GM03348 (cell line): ENCODE measurements at regions not wholly inside any gene's neighbourhood (a gene's known extent, or its start where the extent isn't known, plus 50 kb on each side); places are given as distances from the start of the nearest gene placed in this dataset.
"Not testable (repeated sequence)": the region's sequence is repeated elsewhere in the genome, so short reads cannot be mapped to it uniquely, and the experiment has no call there.

Experiments
- DNase-seq: peaks from one replicate; pipeline ENCODE4 v3.0.0; 2012; ENCODE audit warnings: low spot score

- no peak for DNase-seq
These were observed 51.2 kb upstream of the PRR5 start for GRCh38 chr22:44650806-44651205.

- DNase-seq: peak; percentile 93
These were observed 53.0 kb upstream of the PRR5 start for GRCh38 chr22:44648821-44649565.

GRCh38 chr22:44648085-44648820 lies 53.8 kb upstream of the PRR5 start:
- peak; percentile 83 for DNase-seq

DNA sequence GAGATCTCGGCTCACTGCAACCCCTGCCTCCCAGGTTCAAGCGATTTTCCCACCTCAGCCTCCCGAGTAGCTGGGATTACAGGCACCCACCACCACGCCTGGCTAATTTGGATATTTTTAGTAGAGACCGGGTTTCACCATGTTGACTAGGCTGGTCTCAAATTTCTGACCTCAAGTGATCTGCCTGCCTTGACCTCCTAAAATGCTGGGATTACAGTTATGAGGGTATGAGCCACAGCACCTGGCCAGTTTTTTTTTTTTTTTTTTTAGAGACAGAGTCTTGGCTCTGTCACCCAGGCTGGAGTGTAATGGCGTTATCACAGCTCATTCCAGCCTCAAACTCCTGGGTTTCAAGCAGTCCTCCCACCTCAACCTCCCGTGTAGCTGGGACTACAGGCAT lies 54.9 kb upstream of the PRR5 start:
- no peak for DNase-seq

- no peak for DNase-seq
These were observed 55.3 kb upstream of the PRR5 start for GRCh38 chr22:44646668-44647067.

DNA sequence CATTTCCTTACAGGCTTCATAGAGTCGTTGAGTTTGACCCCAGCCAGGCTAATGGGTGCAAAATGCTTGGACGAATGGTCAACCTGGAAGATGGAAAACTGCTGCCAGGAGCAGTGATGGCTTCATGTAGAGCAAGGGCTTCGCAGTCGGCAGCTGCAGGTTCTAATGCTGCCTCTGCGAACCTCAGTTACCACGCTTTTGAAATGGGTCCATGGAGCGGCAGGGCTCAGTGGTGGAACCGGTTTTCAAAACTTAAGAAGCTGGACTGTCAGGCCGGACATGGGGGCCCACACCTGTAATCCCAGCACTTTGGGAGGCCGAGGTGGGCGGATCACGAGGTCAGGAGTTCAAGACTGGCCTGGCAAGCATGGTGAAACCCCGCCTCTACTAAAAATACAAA lies 55.9 kb upstream of the PRR5 start:
- no peak for DNase-seq

GRCh38 chr22:44645531-44645930 lies 56.5 kb upstream of the PRR5 start:
- no peak for DNase-seq

GRCh38 chr22:44645083-44645482 lies 56.9 kb upstream of the PRR5 start:
- no peak for DNase-seq

DNA sequence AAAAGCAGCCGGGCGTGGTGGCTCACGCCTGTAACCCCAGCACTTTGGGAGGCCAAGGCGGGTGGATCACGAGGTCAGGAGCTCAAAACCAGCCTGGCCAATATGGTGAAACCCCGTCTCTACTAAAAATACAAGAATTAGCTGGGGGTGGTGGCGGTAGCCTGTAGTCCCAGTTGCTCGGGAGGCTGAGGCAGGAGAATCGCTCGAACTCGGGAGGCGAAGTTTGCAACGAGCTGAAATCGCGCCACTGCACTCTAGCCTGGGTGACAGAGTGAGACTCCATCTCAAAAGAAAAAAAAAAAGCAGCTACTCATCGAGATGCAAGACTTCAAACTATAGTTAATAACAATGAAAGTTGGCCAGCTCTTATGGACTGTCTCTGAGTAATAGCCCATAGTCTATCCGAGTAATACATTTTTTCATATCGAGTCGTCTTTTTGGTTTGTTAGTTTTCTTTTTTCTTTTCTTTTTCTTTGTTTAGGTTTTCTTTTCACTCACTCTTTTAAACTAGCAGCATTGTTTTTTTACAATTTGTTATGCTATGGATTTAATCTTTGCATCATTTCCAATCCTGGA lies 58.4 kb upstream of the PRR5 start:
- DNase-seq: not testable (repeated sequence)

GRCh38 chr22:44642096-44642644 lies 59.8 kb upstream of the PRR5 start:
- no peak for DNase-seq

GRCh38 chr22:44640618-44641155 lies 61.3 kb upstream of the PRR5 start:
- DNase-seq: no peak

GRCh38 chr22:44639891-44640617 lies 62.0 kb upstream of the PRR5 start:
- DNase-seq: no peak

DNA sequence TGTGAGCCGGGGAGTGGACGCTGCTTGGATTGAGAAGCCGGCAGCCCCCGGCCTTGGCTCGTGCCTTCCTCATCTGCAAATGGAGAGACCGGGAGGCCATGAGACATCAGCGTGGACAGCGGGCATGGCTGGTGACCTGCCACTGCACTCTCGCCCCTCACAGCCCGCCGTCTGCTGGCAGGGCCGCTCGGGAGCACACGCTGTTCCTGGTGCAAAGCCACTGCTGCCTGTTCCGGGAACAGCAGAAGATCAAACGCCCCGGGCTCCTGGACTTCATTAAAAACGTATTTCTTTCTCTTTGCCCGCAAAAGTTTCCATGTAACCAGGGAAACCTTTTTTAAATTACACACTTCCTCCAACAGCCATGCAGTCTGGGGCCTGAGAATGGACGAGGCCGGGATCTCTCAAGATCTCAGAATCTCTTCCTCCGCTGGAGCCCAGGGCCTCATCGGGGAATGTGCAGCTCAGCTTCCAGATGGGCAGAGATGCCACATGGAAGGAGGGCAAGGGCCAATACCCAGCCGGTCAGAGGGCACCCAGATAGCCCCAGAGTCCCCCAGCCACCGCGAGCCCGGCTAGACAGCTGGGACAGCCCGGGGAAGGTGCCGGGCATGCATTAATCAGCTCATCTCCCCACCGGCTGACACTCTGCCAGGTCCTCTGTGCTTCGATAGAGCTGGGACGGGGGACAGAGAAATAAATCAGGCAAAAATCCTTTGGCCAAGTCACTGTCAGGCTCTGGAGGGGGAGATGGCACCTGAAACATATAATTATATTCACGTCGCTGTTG lies 62.8 kb upstream of the PRR5 start:
- peak; percentile 52 for DNase-seq

GRCh38 chr22:44636502-44637206 lies 65.3 kb upstream of the PRR5 start:
- DNase-seq: not testable (repeated sequence)

DNA sequence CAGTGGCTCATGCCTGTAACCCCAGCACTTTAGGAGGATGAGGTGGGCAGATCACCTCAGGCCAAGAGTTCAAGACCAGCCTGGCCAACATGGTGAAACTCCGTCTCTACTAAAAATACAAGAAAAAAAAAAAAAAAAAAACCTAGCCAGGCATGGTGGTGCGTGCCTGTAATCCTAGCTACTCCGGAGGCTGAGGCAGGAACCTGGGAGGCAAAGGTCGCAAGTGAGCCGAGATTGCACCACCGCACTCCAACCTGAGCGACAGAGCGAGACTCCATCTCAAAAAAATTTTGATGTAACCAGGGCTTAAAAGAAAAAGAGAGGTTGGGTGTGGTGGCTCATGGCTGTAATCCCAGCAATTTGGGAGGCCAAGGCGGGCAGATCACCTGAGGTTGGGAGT lies 66.4 kb upstream of the PRR5 start:
- not testable (repeated sequence) for DNase-seq

- DNase-seq: no peak
These were observed 67.3 kb upstream of the PRR5 start for GRCh38 chr22:44634426-44635321.

- no peak for DNase-seq
These were observed 68.4 kb upstream of the PRR5 start for GRCh38 chr22:44633647-44634046.

- no peak for DNase-seq
These were observed 69.2 kb upstream of the PRR5 start for GRCh38 chr22:44632541-44633396.
